Testis (tissue), 2 donors: ENCODE measurements at regions not wholly inside any gene's neighbourhood (a gene's known extent, or its start where the extent isn't known, plus 50 kb on each side); places are given as distances from the start of the nearest gene placed in this dataset.

Experiments
- POLR2A ChIP-seq: fragments of 450-650 bp; IDR thresholded peaks from one replicate; pipeline ENCODE4 v1.6.1; 2017; ENCODE audit warnings: antibody characterized with exemption, mild to moderate bottlenecking, moderate library complexity
- TF ChIP-seq, protein P1 (sequence below), 3 experiments: fragments of 450-650 bp in 2 of 3; fragments of 200-600 bp in 1 of 3; sonication (generic) in 1 of 3; IDR thresholded peaks; one replicate each; pipeline ENCODE4 v1.5.1; 2016 to 2019; ENCODE audit warnings: antibody characterized with exemption in 3 of 3, mild to moderate bottlenecking in 2 of 3, moderate library complexity in 1 of 3

DNA sequence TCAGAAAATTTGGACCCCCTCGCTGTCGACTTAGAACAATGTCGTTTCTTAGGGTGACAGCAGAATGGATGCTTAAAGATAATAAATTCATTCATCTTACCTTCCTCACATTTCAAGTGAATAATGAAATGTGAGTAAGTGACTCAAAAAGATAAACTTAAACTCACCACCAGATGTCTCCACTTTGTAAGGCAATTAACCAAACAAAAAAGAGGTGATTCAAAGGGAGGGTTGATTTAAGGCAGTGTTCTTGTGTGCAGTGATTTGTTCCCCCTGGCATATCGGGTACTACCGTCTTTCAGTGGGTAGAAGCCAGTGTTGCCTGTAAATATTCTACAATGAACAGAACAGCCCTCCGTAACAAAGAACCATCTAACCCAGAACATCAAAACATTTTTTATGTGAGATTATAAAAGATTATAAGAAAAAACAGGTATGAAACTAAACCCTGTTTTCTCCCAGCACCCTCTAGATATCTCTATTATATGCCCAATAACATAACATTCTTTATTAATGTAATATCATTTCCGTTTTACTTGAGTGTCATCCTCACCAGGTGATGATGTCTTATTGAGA lies 589.7 kb downstream of the CBLN4 start:
- TF ChIP-seq, protein P1, sequence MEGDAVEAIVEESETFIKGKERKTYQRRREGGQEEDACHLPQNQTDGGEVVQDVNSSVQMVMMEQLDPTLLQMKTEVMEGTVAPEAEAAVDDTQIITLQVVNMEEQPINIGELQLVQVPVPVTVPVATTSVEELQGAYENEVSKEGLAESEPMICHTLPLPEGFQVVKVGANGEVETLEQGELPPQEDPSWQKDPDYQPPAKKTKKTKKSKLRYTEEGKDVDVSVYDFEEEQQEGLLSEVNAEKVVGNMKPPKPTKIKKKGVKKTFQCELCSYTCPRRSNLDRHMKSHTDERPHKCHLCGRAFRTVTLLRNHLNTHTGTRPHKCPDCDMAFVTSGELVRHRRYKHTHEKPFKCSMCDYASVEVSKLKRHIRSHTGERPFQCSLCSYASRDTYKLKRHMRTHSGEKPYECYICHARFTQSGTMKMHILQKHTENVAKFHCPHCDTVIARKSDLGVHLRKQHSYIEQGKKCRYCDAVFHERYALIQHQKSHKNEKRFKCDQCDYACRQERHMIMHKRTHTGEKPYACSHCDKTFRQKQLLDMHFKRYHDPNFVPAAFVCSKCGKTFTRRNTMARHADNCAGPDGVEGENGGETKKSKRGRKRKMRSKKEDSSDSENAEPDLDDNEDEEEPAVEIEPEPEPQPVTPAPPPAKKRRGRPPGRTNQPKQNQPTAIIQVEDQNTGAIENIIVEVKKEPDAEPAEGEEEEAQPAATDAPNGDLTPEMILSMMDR (IDR thresholded peaks at IDR 0.05) = peak in 2 of 3 experiments; percentile 36 to 37
- no peak for TF ChIP-seq POLR2A
